ELR (cell line): ENCODE measurements at regions not wholly inside any gene's neighbourhood (a gene's known extent, or its start where the extent isn't known, plus 50 kb on each side); places are given as distances from the start of the nearest gene placed in this dataset.
A peak's percentile ranks its signal among the peaks of the same experiment; 100 is the strongest.

Experiments
- DNase-seq: peaks from one replicate; pipeline ENCODE4 v3.0.0-alpha.2; 2015; ENCODE audit warnings: low read depth

GRCh38 chr12:24414480-24414879 is 465.0 kb upstream of the SOX5 start:
- DNase-seq, result no peak

- DNase-seq, result no peak
Measured at GRCh38 chr12:24411948-24412347, 462.5 kb upstream of the SOX5 start.

GRCh38 chr12:24409868-24410267 is 460.4 kb upstream of the SOX5 start:
- no peak for DNase-seq

- DNase-seq, result no peak
Measured at GRCh38 chr12:24408305-24408704, 458.8 kb upstream of the SOX5 start.

- no peak for DNase-seq
Measured at GRCh38 chr12:24407884-24408283, 458.4 kb upstream of the SOX5 start.

GRCh38 chr12:24404086-24404815 is 454.8 kb upstream of the SOX5 start:
- DNase-seq, result peak; percentile 28

GRCh38 chr12:24400533-24400932 is 451.1 kb upstream of the SOX5 start:
- DNase-seq, result no peak

GRCh38 chr12:24398605-24399004 is 449.1 kb upstream of the SOX5 start:
- peak; percentile 66 for DNase-seq

GRCh38 chr12:24396224-24396623 is 446.8 kb upstream of the SOX5 start:
- DNase-seq, result no peak

GRCh38 chr12:24394246-24394645 is 444.8 kb upstream of the SOX5 start:
- no peak for DNase-seq

- DNase-seq, result no peak
Measured at GRCh38 chr12:24393071-24393470, 443.6 kb upstream of the SOX5 start.

- no peak for DNase-seq
Measured at GRCh38 chr12:24389394-24389793, 439.9 kb upstream of the SOX5 start.

GRCh38 chr12:24387381-24387780 is 437.9 kb upstream of the SOX5 start:
- DNase-seq, result no peak

GRCh38 chr12:24386836-24387235 is 437.4 kb upstream of the SOX5 start:
- DNase-seq, result no peak

GRCh38 chr12:24381790-24382189 is 432.3 kb upstream of the SOX5 start:
- no peak for DNase-seq

- DNase-seq, result no peak
Measured at GRCh38 chr12:24379861-24380521, 430.5 kb upstream of the SOX5 start.

GRCh38 chr12:24379433-24379832 is 430.0 kb upstream of the SOX5 start:
- no peak for DNase-seq

GRCh38 chr12:24378548-24379407 is 429.3 kb upstream of the SOX5 start:
- peak; percentile 73 for DNase-seq

- no peak for DNase-seq
Measured at GRCh38 chr12:24374452-24374851, 425.0 kb upstream of the SOX5 start.

GRCh38 chr12:24373004-24373403 is 423.5 kb upstream of the SOX5 start:
- peak; percentile 6 for DNase-seq

- no peak for DNase-seq
Measured at GRCh38 chr12:24366514-24366913, 417.0 kb upstream of the SOX5 start.

- peak; percentile 40 for DNase-seq
Measured at GRCh38 chr12:24364921-24365320, 415.5 kb upstream of the SOX5 start.
